ENCODE measurements at regions not wholly inside any gene's neighbourhood (a gene's known extent, or its start where the extent isn't known, plus 50 kb on each side); places are given as distances from the start of the nearest gene placed in this dataset.
"Not testable (repeated sequence)": the region's sequence is repeated elsewhere in the genome, so short reads cannot be mapped to it uniquely, and the experiment has no call there.

DNA sequence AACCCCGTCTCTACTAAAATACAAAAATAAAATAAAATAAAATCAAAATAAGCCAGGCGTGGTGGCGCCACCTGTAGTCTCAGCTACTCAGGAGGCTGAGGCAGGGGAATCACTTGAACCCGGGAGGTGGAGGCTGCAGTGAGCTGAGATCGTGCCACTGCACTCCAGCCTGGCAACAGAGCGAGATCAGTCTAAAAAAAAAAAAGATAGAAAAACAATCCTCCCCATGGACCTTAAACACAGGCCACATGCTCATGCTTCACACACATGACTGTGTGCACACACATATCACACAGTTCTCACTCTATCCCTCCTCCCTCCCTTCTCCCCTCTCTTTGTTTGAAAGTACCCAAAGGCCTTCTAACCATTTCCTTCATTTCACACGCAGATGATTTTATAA lies 667.6 kb downstream of the UQCRFS1 start:
- in situ Hi-C loops (cut with MboI; ENCODE audit: low sequenced_read_pairs) = not testable (repeated sequence)

DNA sequence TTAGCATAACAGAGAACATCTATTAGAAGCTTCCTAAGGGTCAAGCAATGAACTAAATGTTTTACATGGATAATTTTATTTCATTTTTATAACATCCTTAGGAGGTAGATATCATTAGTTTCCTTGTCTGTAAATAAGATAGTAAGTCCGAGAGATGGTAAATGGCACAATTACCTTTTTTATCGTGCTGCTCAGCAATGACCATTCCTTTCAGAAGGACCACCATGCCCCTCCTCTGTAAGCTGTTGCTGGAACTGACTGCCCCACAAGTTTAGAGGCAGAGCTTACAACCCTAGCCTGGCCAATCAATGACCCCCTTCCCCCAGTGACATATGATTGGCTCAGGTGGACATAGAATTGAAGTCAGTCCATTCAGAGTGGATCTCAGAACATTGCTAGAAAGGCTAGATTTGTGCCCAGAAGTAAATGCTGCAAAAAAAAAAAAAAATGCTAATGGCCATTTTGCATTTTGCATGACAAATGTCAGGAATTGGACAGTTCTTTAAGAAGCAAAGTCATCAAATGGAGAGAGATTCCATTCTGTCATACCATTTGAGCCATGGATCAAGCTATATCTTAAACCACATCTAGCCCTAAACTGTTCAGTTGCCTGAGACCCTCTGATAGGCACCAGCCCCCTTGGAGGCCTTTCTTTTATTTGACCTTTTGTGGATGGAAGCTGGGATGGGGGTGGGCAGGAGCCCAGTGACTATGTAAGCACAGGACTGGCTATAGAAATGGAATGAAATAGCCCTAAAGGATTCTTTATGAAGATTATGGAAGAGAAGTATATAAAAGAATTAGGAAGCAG lies 668.3 kb downstream of the UQCRFS1 start:
- in situ Hi-C loops (cut with MboI; ENCODE audit: low sequenced_read_pairs) = no loop called here

DNA sequence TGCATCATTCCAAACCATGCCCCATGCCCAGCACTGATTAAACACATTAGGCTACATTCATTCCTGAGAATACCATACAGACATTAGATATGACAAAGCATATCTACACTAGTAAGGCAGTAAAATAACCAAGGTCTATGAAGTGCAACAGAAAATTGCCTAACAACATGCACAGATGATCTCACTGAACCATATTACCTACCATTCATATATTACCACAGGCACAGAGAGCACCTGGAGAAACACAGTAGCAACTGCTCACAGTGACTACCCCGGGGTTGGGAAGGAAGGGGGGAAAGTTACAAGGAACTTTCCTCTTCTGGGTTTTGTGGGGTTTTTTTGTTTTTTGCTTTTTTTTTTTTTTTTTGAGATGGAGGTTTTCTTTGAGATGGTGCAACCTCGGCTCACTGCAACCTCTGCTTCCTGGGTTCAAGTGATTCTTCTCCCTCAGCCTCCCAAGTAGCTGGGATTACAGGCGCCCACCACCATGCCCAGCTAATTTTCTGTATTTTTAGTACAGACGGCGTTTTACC lies 669.6 kb downstream of the UQCRFS1 start:
- in situ Hi-C loops (cut with MboI; ENCODE audit: low sequenced_read_pairs) = no loop called here

DNA sequence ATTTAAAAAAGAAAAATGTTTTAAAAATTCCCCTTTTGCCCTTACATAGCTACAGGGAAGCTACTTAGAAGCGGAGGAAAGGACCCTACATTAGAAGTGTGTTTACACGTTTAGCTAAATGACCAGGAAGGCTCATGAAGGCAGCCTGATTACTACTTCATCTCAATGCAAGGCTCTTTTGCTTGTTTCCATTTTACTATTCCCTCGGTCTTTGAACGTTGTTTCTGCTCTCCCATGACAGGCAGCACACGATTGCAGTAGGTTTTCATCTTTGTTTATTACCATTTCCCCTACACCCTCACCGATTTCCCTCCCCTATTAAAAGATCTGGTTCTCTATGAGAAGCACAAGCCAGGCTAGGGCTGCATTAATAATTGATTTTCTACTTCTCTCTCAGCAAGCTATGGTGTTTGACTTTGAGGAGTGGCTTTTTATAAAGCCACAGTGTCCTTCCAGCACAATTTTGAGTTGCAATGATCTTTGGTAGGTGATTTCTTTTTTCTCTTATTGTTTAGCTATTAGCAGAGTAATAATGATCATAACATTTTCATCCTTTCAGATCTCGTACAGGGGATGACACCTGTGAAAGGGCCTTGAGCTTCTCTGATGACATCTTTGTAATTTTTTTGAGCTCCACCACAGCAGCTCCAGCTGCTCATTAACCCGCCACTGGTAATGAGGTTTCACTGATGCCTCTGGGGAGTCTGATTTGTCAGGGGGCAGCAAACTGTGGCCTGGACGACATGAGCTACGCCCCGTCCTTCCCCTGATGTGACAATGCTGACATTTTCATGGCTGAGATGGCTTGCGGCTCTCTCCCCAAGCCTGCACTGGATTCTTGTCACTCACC lies 670.3 kb downstream of the UQCRFS1 start:
- in situ Hi-C loops (cut with MboI; ENCODE audit: low sequenced_read_pairs) = no loop called here

DNA sequence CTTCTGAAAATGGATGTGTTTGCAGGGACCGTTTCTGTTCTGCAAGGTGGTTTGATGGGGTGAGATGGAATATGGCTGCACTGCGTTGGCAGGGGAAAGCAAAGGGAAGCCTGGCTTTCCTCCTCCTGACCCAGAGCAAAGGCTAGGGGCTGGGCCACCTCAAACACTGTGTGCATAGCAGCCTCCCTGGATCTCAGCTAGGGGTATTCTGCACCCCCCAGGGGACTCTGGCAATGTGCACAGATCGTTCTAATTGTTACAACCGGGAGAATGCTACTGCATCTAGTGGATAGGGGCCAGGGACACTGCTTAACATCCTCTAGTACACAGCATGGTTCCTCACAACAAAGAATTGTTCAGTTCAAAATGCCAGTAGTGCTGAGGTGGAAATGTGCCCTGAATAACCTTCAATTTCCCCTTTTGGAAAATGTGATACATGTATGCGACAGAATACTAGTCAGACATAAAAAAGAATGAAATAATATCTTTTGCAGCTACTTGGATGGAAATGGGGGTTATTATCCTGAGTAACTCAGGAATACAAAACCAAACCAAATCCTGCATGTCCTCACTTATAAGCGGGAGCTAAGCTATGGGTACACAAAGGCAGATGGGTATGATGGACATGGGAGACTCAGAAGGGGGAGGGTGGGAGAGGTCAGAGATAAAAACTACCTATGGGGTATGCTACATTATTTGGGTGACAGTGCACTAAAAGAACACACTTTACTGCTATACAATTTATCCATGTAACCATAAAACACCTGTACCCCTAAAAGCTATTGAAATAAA lies 671.2 kb downstream of the UQCRFS1 start:
- in situ Hi-C loops (cut with MboI; ENCODE audit: low sequenced_read_pairs) = no loop called here

DNA sequence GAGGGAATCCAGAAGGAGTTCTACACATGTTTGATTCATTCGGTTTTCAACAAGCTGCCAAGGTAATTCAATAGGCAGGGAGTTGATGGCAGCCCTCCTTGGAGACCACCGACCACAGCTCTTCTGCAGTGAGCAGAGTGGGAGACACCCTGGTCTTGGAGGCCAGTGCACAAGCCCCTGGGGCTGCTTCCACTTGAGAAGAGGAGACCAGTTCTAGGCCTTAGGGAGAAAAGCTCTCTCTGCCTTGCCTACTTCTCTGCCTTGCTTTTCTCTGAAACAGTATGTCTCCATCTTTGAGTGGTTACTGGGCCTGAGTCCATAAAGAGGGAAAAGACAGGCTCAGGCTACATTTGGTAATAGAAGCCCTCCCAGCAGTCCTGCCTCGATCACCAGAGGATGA lies 671.9 kb downstream of the UQCRFS1 start:
- in situ Hi-C loops (cut with MboI; ENCODE audit: low sequenced_read_pairs) = no loop called here

DNA sequence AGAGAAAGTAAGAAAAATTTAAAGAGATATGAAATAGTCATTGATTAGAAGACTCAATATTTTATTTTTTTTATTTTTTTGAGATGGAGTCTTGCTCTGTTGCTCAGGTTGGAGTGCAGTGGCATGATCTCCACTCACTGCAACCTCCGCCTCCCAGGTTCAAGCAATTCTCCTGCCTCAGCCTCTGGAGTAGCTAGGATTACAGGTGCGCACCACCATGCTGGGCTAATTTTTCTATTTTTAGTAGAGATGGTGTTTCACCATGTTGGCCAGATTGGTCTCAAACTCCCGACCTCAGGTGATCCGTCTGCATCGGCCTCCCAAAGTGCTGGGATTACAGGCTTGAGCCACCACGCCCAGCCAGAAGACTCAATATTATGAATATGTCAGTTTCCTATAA lies 672.6 kb downstream of the UQCRFS1 start:
- in situ Hi-C loops (cut with MboI; ENCODE audit: low sequenced_read_pairs) = not testable (repeated sequence)

DNA sequence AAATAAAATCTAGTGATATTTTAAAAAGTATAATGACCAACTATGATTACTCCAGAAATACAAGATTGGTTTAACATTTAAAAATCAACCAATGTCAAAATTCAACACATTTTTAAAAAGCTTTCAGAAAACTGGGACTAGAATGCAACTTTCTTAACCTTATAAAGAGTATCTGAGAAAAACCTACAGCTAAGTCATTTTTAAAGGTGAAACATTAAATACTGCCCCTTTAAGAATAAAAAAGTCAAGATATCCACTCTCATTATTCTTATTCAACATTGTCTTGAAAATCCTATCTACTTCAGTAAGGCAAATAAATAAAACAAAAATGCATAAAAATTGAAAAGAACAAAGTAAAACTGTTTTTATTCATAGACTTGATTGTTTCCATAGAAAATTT lies 673.2 kb downstream of the UQCRFS1 start:
- in situ Hi-C loops (cut with MboI; ENCODE audit: low sequenced_read_pairs) = no loop called here

DNA sequence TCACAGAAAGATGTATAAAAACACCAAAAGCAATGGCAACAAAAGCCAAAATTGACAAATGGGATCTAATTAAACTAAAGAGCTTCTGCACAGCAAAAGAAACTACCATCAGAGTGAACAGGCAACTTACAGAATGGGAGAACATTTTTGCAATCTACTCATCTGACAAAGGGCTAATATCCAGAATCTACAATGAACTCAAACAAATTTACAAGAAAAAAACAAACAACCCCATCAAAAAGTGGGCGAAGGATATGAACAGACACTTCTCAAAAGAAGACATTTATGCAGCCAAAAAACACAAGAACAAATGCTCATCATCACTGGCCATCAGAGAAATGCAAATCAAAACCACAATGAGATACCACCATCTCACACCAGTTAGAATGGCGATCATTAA lies 674.4 kb downstream of the UQCRFS1 start:
- in situ Hi-C loops (cut with MboI; ENCODE audit: low sequenced_read_pairs) = not testable (repeated sequence)

DNA sequence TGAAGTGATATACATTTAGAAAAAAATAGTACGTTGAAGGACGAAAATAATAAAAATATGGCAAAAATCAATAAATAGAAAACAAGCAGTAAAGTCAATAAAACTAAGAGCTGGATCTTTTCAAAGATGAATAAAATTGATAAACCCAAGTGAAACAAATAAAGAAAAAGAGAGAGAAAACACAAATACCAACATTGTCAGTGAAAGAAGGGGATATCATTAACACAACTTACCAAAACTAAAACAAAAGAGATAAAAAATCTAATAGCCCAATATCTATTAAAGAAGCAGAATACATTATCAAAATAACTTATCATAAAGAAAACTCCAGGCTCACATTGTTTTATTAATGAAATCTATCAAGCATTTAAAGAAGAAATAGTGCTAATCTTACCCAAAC lies 675.1 kb downstream of the UQCRFS1 start:
- in situ Hi-C loops (cut with MboI; ENCODE audit: low sequenced_read_pairs) = no loop called here

DNA sequence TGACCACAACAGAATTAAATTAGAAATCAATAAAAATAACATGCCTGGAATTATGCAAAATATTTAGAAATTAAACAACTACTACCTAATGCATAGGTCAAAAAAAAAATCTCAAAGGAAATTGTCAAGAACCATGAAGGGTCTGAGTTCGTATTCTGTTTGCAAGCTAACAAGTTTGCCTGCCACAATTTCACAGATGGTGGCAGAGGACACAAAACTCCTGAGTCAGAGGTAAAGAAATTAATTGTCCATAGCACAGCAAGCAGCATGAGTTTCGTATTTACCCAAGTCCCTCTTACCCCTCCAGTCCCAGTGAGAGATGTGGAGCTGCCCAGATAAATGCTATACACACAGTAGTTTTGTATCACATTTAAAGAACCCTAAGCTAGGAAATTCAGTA lies 675.9 kb downstream of the UQCRFS1 start:
- in situ Hi-C loops (cut with MboI; ENCODE audit: low sequenced_read_pairs) = no loop called here

DNA sequence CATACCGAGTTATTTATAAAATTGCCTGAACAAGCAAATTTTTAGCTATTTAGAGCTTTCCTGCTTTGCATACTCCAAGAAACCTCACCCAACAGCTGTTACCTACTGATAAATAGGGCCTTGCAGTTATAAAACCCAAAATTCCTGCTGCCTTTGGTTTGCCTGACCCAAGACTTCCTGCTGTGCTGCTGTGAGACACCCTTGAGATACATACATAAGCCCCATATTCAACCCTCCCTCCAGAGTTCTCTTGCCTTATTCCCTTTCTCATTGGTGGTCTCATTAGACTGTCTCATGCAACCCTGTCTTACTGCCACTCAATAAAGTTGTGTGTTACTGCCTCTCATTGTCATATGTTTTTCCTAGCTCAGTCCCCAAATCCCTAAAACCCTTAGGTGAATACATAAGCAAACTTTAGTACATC lies 677.6 kb downstream of the UQCRFS1 start:
- in situ Hi-C loops (cut with MboI; ENCODE audit: low sequenced_read_pairs) = no loop called here

DNA sequence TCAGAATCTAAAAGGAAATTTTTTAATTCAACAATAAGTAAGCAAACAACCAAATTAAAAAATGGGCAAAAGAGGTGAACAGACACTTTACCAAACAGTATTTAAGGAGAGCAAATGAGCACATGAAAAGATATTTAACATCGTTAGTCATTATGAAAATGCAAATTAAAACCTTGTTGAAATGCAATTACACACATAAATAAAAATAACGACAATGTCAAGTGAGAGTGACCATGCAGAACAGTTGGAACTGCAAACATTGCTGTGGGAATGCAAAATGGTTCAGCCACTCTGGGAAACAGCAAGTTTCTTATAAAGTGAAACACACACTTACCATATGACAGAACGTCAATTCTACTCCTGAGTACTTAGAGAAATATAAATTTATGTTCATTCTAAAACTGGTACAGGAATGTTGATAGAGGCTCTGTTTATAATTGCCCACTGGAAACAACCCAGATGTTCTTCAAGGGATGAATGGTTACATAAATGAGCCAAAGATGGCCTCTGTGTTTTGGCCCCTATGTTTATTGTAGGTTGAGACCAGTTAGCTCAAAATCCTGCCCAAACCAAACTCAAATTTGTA lies 678.1 kb downstream of the UQCRFS1 start:
- in situ Hi-C loops (cut with MboI; ENCODE audit: low sequenced_read_pairs) = no loop called here

DNA sequence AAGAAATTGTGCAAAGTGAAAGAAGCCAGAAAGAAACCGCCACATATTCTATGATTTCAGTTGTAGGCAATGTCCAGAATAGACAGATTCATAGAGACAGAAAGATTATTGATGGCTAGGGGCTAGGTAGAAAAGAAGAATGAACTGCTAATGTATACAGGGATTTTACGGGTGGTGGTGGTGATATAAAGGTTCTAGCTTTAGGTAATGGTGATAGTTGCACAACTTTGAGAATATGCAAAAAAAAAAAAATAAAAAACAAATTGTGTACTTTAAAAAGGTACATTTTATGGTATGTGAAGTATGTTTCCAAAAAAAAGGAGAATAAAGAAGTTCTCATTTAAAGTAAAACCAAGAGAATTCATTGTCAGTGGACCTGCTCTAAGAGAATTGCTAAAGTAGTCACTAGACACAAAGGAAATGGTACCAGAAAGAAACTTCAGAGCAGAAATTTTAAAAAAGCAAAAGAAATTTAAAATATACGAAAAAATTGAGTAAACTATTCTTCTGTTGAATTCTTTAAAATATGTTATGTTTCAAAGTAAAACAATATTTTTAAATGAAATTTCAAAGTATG lies 680.1 kb downstream of the UQCRFS1 start:
- in situ Hi-C loops (cut with MboI; ENCODE audit: low sequenced_read_pairs) = no loop called here

DNA sequence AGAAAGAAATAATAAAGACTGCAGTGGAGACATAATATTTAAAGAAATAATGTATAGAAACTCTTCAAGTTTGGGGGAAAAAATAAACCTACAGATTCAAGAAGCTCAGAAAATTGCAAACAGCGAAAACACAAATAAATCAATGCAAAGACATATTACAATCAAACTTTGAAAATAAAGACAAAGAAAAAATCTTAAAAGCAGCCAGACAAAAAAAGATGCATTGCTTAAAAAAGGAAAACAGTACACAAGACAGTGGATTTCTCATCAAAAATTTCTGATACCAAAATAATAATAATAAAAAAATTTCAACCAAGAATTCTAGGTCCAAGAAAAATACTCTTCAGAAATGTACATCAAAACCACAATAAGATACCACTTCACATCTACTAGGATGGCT lies 681.0 kb downstream of the UQCRFS1 start:
- in situ Hi-C loops (cut with MboI; ENCODE audit: low sequenced_read_pairs) = no loop called here

DNA sequence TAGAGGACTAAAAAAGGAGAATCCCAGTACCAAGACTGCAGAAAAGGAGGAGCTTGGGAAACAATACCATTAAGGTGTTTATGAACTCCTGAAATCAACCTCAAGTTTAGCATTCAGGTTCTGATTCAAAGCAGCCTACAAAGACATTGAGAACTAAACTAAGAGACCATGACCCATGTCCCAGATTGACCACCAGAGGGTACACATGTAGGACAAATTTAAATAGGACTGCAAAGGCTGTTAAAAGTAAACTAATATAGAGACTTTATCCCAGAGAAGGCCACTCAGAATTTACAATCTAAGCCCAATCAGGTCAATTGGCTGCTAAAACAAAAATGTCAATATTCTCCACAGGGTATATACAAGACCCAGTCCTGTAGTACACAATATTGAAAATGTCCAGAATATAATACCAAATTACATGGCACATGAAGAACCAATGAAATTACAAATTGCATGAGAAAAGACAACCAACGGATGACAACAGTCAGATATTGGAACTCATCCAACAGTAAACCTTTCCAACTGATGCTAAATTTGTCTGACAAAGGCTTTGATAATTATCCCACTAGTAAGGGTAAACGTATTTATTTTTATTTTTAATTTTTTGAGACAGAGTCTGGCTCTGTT lies 682.4 kb downstream of the UQCRFS1 start:
- in situ Hi-C loops (cut with MboI; ENCODE audit: low sequenced_read_pairs) = no loop called here

DNA sequence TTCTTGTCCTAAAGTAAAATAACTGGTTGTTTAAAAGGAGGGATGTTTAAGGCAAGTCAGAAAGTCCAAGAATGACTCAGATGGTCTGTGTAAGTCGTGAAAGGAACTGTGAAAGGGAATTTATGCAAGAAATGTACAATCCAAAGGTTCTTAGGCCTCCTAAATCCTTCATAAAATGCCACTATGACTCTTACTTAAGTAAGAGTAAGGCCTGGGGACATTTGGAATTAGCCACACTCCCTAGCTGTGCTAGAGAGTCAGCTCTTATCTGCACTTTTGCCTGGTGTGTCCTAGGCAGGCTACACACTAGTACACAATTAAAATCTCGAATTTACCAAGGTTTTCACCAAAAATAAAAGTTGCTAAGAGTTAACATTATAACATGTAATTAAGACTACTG lies 686.9 kb downstream of the UQCRFS1 start:
- in situ Hi-C loops (cut with MboI; ENCODE audit: low sequenced_read_pairs) = no loop called here

DNA sequence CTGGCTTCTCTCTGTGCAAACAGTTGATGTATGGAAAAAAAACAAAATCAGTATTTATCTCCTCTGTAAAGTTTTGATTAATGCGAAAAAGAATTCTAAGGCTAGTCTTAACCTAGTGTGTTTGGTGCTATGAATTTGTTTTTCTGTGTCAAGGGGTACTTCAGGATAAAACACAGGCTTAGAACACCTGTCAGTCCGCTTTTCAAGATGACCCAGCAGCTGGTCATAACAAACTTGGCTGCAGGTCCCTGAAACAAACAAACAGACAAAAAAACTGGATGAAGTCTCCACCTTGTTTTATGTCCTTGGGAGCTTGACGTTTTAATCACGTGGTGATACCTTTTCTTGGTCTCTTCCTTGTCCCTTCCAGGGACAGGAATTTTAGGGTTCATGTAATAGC lies 689.3 kb downstream of the UQCRFS1 start:
- in situ Hi-C loops (cut with MboI; ENCODE audit: low sequenced_read_pairs) = no loop called here

DNA sequence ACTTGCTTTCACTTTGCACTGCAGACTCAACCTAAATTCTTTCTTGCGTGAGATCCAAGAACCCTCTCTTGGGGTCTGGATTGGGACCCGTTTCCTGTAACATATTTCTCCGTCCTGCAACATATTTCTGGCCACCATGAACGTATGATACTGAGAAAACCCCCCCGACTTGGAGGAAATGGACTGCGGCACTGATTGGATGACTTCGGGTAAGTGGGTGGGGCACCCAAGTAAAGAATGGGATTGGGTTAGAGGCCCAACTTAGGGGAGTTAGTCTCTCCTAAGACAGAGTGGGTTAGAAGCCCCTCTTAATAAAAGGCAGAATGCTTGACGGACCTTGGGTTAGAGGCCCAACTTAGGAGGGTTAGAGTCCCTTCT lies 690.4 kb downstream of the UQCRFS1 start:
- in situ Hi-C loops (cut with MboI; ENCODE audit: low sequenced_read_pairs) = no loop called here

Measured in HL-60/S4 treated with phorbol 12-myristate 13-acetate at 8.2 ng/mL for 4 days and 3 days (cell line).